Thymus (tissue), 11 donors: ENCODE measurements at regions not wholly inside any gene's neighbourhood (a gene's known extent, or its start where the extent isn't known, plus 50 kb on each side); places are given as distances from the start of the nearest gene placed in this dataset.

Experiments
- DNase-seq, 9 donors: peaks; one replicate each; pipeline ENCODE4 v3.0.0-alpha.2; 2013; ENCODE audit warnings: low spot score in 9 of 9, low read depth in 6 of 9, missing footprints in 1 of 9
- H3K27ac ChIP-seq, 2 donors: one replicate each; pipeline ENCODE4 v1.5.1; 2013; ENCODE audit warnings: control low read depth in 1 of 2, low read depth in 1 of 2, low read length in 1 of 2, mild to moderate bottlenecking in 1 of 2, moderate library complexity in 1 of 2
- H3K27me3 ChIP-seq, 2 donors: one replicate each; pipeline ENCODE4 v1.5.1; 2013; ENCODE audit warnings: low read length in 1 of 2; ENCODE audit not compliant: control insufficient read depth in 2 of 2, insufficient read depth in 1 of 2
- H3K36me3 ChIP-seq, 2 donors: one replicate each; pipeline ENCODE4 v1.5.1; 2013; ENCODE audit warnings: low read length in 1 of 2, mild to moderate bottlenecking in 1 of 2, moderate library complexity in 1 of 2; ENCODE audit not compliant: control insufficient read depth in 2 of 2, insufficient read depth in 2 of 2
- H3K4me1 ChIP-seq, 2 donors: one replicate each; pipeline ENCODE4 v1.5.1; 2013; ENCODE audit warnings: low read length in 2 of 2; ENCODE audit not compliant: control insufficient read depth in 2 of 2, insufficient read depth in 2 of 2
- H3K4me3 ChIP-seq, 2 donors: one replicate each; pipeline ENCODE4 v1.5.1; 2013; ENCODE audit warnings: low read length in 2 of 2, control low read depth in 1 of 2, mild to moderate bottlenecking in 1 of 2
- H3K9me3 ChIP-seq, 2 donors: one replicate each; pipeline ENCODE4 v1.5.1; 2013; ENCODE audit warnings: low read length in 1 of 2, mild to moderate bottlenecking in 1 of 2; ENCODE audit not compliant: control insufficient read depth in 2 of 2, insufficient read depth in 1 of 2
- WGBS: extraction: QIAGEN DNeasy Blood & Tissue Kit; methylation state at CpG from one replicate; pipeline ENCODE4 v1.1.7; 2013; 5-methylcytosine and 5-hydroxymethylcytosine counted together
- donor health status: healthy.

- Histone ChIP-seq H3K4me3 (no peak overlapping the region), H3K9me3 (no peaks in the 10 kb centered on the region), H3K36me3 (no peaks in the 10 kb centered on the region), H3K4me1 (peaks cover 6 to 33% of the 10 kb centered on the region in 2 donors), H3K27me3 (no peaks in the 10 kb centered on the region), H3K27ac (no peak overlapping the region)
- 85% methylated on average over 12 of the region's 12 CpGs for WGBS
- no peak for DNase-seq
Observed at GRCh38 chr13:40486518-40487163, 179.8 kb downstream of the FOXO1 start.

DNA sequence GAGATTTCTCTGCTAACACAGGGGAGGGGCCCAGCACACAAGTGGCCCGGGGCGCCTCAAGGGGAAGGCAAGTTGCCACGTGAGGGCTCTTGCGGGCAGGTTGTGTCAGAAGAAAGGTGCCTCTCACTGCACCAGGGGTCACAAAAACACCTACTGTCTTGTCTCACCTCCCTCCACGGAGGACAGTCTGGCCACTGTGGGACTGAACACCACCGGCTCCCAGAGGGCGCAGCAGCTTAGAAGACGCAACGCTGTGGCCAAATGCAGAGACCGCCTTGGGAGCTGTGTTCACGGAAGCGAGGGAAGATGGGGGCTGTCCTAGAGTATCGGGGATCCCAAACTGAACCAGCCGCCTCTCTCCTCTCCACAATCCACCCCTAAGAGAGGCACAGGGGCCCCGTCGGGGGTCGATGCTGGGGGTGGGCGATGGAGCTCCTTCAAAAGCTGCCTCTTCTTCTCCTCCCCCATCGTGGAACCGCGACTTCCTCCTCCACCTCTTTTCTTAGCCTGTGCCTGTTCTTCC lies 177.5 kb downstream of the FOXO1 start:
- WGBS, result 96% methylated on average over 21 of the region's 21 CpGs
- DNase-seq, result no peak
- H3K27me3 ChIP-seq, result no peaks in the 10 kb centered on the region
- no peaks in the 10 kb centered on the region for H3K36me3 ChIP-seq
- no peak overlapping the region for H3K27ac ChIP-seq
- no peaks in the 10 kb centered on the region for H3K9me3 ChIP-seq
- no peak overlapping the region for H3K4me3 ChIP-seq
- H3K4me1 ChIP-seq, result peaks cover 6 to 30% of the 10 kb centered on the region in 2 donors

DNA sequence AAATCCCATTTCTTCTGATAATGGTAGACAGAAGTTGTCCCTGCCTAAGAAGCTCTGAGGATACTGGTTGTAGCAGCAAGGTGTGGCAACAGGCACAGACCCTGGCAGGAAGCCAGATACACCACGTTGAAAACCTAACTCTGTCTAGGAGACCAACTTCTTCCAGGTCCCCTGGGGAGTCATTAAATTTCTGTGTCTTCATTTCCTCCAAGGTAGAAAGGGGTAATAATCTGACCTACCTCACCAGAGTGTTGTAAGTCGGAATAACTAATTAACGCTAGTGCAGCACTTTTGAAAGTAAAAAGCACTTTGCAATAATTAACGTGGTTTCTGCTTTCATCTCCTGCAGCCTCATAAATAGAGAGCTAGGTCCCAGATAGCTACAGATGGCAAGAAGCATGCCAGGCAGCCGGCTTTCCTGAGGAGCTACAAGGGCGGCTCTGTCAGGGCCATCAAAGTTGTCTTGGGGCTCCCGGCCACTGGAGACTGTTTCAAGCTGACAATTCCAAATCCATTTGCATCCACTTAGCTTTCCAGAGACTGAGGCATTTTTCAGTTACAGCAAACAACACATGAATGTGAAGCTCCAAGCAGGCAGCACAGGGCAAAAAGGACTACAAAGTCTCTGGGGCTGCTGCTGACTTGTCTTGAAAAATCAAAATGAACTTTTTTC lies 176.2 kb downstream of the FOXO1 start:
- Histone ChIP-seq H3K4me3 (no peak overlapping the region), H3K27ac (no peak overlapping the region), H3K4me1 (peaks cover 3 to 18% of the 10 kb centered on the region in 2 donors), H3K27me3 (no peaks in the 10 kb centered on the region), H3K9me3 (no peaks in the 10 kb centered on the region), H3K36me3 (no peaks in the 10 kb centered on the region)
- DNase-seq, result peak in 1 of 9 donors; percentile 48
- WGBS, result 75% methylated on average over 7 of the region's 7 CpGs

- Histone ChIP-seq H3K27me3 (no peaks in the 10 kb centered on the region), H3K4me3 (no peak overlapping the region), H3K27ac (no peak overlapping the region), H3K9me3 (no peaks in the 10 kb centered on the region), H3K4me1 (peaks cover 0 to 13% of the 10 kb centered on the region in 2 donors), H3K36me3 (no peaks in the 10 kb centered on the region)
- no peak for DNase-seq
- 72% methylated on average over 9 of the region's 9 CpGs for WGBS
Observed at GRCh38 chr13:40492511-40492910, 173.9 kb downstream of the FOXO1 start.

DNA sequence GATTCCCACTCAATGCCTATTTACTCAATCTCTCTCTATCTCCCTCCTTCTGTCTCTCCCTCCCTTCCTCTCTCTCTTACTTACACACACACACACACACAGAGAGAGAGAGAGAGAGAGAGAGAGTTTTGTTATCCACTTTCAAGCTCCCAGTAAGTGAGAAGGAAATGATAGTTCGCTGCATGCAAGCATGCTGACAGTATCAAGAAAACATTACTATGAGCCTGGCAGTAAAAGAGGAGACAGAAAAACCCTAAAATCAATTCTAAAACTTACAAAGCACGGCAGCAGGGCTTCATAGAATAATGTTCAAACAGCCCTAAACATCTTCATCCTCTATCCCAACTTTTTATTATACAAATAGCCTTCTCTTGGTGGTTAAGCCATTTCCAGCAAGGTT lies 171.9 kb downstream of the FOXO1 start:
- Histone ChIP-seq H3K27ac (peak overlapping the region; percentile 43 to 64), H3K27me3 (no peaks in the 10 kb centered on the region), H3K4me3 (peak overlapping the region in 1 of 2 donors; percentile 2), H3K36me3 (no peaks in the 10 kb centered on the region), H3K4me1 (peaks cover 0 to 11% of the 10 kb centered on the region in 2 donors), H3K9me3 (no peaks in the 10 kb centered on the region)
- 48% methylated on average over 2 of the region's 2 CpGs for WGBS
- DNase-seq, result peak in 1 of 9 donors; percentile 52

GRCh38 chr13:40494946-40495620 lies 171.4 kb downstream of the FOXO1 start:
- H3K27ac ChIP-seq, result peak overlapping the region in 1 of 2 donors; percentile 64
- H3K36me3 ChIP-seq, result no peaks in the 10 kb centered on the region
- 75% methylated on average over 8 of the region's 8 CpGs for WGBS
- H3K27me3 ChIP-seq, result no peaks in the 10 kb centered on the region
- peak in 1 of 9 donors; percentile 55 for DNase-seq
- H3K4me3 ChIP-seq, result no peak overlapping the region
- H3K4me1 ChIP-seq, result peaks cover 0 to 6% of the 10 kb centered on the region in 2 donors
- no peaks in the 10 kb centered on the region for H3K9me3 ChIP-seq

- H3K4me1 ChIP-seq, result peaks cover 0 to 6% of the 10 kb centered on the region in 2 donors
- no peak for DNase-seq
- WGBS, result 95% methylated on average over 7 of the region's 7 CpGs
- no peak overlapping the region for H3K4me3 ChIP-seq
- no peaks in the 10 kb centered on the region for H3K27me3 ChIP-seq
- H3K27ac ChIP-seq, result no peak overlapping the region
- no peaks in the 10 kb centered on the region for H3K36me3 ChIP-seq
- H3K9me3 ChIP-seq, result no peaks in the 10 kb centered on the region
Observed at GRCh38 chr13:40495621-40496001, 170.8 kb downstream of the FOXO1 start.

DNA sequence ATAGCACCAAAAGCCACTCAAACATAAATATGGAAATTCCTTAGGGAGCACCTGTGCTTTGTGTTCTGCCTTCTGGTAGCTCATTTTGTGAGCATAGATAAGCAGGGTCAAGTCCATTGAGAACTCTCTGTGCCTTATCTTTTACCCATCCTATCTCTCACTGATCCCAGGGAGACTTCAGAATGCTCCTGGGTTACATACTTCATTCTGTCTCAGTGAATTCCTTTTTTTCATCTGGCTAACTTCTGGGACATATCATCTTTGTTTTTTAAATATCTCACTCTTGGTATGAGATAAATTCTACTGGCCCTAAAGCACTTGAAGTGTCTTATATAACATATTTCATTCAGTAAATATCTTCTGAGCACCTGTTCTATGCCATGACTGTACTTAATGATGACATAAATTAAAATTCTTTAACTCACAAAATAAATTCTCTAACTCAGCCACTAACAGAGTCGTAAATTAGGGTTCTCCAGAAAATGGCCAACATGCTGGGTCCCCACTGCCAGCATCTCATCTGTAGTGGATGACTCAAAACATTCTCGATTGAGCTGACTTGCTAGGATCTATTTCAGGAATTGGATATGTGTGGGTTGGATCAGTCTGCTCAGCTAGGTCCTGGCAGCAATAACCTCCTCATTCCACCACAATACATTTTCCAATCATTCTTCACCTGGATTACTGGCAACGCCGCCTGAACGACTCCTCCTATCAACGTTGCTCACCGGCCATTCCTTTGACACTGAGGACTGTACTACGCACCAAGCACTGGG lies 170.2 kb downstream of the FOXO1 start:
- WGBS, result 95% methylated on average over 8 of the region's 8 CpGs

More for the DNA sequence above, 170.2 kb downstream of the FOXO1 start:
- Histone ChIP-seq H3K27ac (no peak overlapping the region), H3K36me3 (no peaks in the 10 kb centered on the region), H3K4me3 (no peak overlapping the region), H3K27me3 (no peaks in the 10 kb centered on the region), H3K4me1 (peaks cover 0 to 6% of the 10 kb centered on the region in 2 donors), H3K9me3 (no peaks in the 10 kb centered on the region)
- no peak for DNase-seq
